OCI-LY3 (cell line): ENCODE measurements at regions not wholly inside any gene's neighbourhood (a gene's known extent, or its start where the extent isn't known, plus 50 kb on each side); places are given as distances from the start of the nearest gene placed in this dataset.

Experiments used
- H2AFZ ChIP-seq: fragments of 200-600, 300-600 bp; shearing (Covaris generic); 2 replicates; pipeline ENCODE4 v1.6.0; 2014; ENCODE audit warnings: antibody characterized with exemption, low read depth, low read length
- H3K27ac ChIP-seq: fragments of 200-600, 300-600 bp; sonication (generic); 2 replicates; pipeline ENCODE4 v1.5.1; 2014; ENCODE audit warnings: mild to moderate bottlenecking, low read length, moderate library complexity, mixed read lengths
- H3K27me3 ChIP-seq: fragments of 200-600, 300-600 bp; sonication (generic); 2 replicates; pipeline ENCODE4 v1.6.1; 2014; ENCODE audit warnings: low read depth, low read length, mixed read lengths
- H3K36me3 ChIP-seq: fragments of 200-600, 300-600 bp; sonication (generic); replicated peaks from 2 replicates; pipeline ENCODE3; 2014; ENCODE audit warnings: low read depth, low read length, mixed read lengths
- H3K4me1 ChIP-seq: fragments of 300-600, 200-600 bp; sonication (generic); 2 replicates; pipeline ENCODE4 v1.6.1; 2014; ENCODE audit warnings: low read length, mixed read lengths
- H3K4me2 ChIP-seq: fragments of 200-600, 300-600 bp; sonication (generic); 2 replicates; pipeline ENCODE4 v1.6.1; 2014; ENCODE audit warnings: low read length, mixed read lengths
- H3K4me3 ChIP-seq: fragments of 300-600, 200-600 bp; sonication (generic); 2 replicates; pipeline ENCODE4 v1.5.1; 2014; ENCODE audit warnings: antibody characterized with exemption, mild to moderate bottlenecking, low read length, moderate library complexity
- H3K79me2 ChIP-seq: fragments of 300-600, 200-600 bp; shearing (Covaris generic); 2 replicates; pipeline ENCODE4 v1.6.1; 2014; ENCODE audit warnings: mild to moderate bottlenecking, low read length, mixed read lengths
- H3K9ac ChIP-seq: fragments of 300-600, 200-600 bp; shearing (Covaris generic); 2 replicates; pipeline ENCODE4 v1.6.0; 2014; ENCODE audit warnings: mild to moderate bottlenecking, low read length, moderate library complexity
- H3K9me3 ChIP-seq: fragments of 200-600, 300-600 bp; shearing (Covaris generic); 2 replicates; pipeline ENCODE4 v1.6.1; 2014; ENCODE audit warnings: low read length, mixed read lengths; ENCODE audit not compliant: insufficient read depth
- H4K20me1 ChIP-seq: fragments of 200-600, 300-600 bp; sonication (generic); 2 replicates; pipeline ENCODE4 v1.6.1; 2016; ENCODE audit warnings: low read length, mixed read lengths; ENCODE audit not compliant: insufficient read depth
- EZH2phosphoT487 ChIP-seq: fragments of 200-600 bp; shearing (Covaris generic); IDR thresholded peaks from 2 replicates; pipeline ENCODE4 v1.6.1; 2018; ENCODE audit warnings: antibody characterized with exemption, mixed run types, low read depth
- TF ChIP-seq, protein P1 (sequence below): fragments of 200-600, 300-600 bp; sonication (generic); IDR thresholded peaks from 2 replicates; pipeline ENCODE4 v1.5.1; 2014; ENCODE audit warnings: antibody characterized with exemption, low read length, low read depth

DNA sequence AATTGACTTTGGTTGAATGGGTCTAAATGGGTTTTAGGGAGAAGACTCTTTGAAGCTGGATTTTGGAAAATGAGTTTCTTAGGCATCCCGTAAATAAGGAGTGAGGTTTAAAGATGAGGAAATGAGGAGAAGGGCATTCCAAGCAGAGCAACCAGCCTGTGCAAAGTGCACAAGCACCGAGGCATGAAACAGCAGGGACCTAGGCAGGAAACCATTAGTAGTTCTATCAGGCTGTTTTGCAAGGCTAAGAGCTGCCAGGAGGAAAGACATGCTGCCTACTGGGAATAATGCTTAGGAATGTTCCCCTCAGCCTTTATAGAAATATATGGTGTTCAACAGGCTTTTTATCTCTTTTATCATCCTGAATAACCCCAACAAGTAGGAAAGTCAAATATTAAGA is 153.1 kb upstream of the FGGY start:
- TF ChIP-seq, protein P1, sequence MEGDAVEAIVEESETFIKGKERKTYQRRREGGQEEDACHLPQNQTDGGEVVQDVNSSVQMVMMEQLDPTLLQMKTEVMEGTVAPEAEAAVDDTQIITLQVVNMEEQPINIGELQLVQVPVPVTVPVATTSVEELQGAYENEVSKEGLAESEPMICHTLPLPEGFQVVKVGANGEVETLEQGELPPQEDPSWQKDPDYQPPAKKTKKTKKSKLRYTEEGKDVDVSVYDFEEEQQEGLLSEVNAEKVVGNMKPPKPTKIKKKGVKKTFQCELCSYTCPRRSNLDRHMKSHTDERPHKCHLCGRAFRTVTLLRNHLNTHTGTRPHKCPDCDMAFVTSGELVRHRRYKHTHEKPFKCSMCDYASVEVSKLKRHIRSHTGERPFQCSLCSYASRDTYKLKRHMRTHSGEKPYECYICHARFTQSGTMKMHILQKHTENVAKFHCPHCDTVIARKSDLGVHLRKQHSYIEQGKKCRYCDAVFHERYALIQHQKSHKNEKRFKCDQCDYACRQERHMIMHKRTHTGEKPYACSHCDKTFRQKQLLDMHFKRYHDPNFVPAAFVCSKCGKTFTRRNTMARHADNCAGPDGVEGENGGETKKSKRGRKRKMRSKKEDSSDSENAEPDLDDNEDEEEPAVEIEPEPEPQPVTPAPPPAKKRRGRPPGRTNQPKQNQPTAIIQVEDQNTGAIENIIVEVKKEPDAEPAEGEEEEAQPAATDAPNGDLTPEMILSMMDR: no peak
- TF ChIP-seq EZH2phosphoT487: no peak
- Histone ChIP-seq H3K4me3 (no peak overlapping the region), H4K20me1 (no peaks in the 10 kb centered on the region), H3K79me2 (no peaks in the 10 kb centered on the region), H3K9ac (no peak overlapping the region), H2AFZ (no peak overlapping the region), H3K27ac (no peak overlapping the region), H3K36me3 (no peaks in the 10 kb centered on the region), H3K27me3 (no peaks in the 10 kb centered on the region), H3K4me2 (no peak overlapping the region), H3K4me1 (peaks cover 11% of the 10 kb centered on the region; the same call in 1 of the 2 replicates), H3K9me3 (no peaks in the 10 kb centered on the region)

DNA sequence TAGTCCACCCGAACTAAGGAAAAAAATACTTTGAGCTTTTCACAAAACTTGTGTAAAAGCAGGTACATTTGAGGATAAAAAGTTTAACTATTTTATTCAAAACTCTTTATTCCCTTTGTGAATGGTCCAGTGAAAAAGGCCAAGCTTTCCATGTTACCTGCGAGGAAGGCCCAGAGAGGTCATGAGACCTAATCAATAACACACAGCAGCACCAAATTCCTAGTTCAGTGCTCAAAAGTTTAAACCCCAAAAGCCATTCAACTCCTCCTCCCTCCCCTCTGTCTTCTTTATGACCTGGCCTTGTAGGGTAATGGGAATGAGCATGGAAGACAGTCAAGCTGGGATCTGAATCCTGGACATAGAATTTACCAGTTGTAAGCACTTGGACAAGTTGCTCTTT is 151.9 kb upstream of the FGGY start:
- H3K9me3 ChIP-seq: no peaks in the 10 kb centered on the region
- H3K4me1 ChIP-seq: peaks cover 12% of the 10 kb centered on the region; the same call in 1 of the 2 replicates
- H3K36me3 ChIP-seq: no peaks in the 10 kb centered on the region
- no peaks in the 10 kb centered on the region for H3K79me2 ChIP-seq
- H3K9ac ChIP-seq: no peak overlapping the region
- no peaks in the 10 kb centered on the region for H4K20me1 ChIP-seq
- no peak overlapping the region for H3K27ac ChIP-seq
- no peak overlapping the region for H3K4me3 ChIP-seq
- H3K4me2 ChIP-seq: no peak overlapping the region
- no peak overlapping the region for H2AFZ ChIP-seq
- TF ChIP-seq, protein P1: no peak
- TF ChIP-seq EZH2phosphoT487: no peak
- no peaks in the 10 kb centered on the region for H3K27me3 ChIP-seq

DNA sequence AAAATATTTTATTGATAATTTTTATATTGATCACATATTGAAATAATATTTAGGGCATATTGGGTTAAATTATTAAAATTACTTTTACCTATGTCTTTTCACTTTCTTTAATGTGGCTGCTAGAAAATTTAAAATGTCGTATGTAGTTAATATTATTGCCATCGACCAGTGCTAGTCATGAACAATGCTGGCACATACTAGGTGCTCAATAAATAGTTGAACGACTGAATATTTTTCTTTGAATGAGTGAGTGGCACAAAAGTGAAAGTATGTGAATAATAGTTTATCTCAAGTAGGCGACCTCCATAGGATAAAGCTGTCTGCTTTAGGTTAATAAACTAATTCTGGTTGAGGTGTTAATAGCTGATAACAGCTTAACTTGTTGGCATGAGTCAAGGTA is 150.8 kb upstream of the FGGY start:
- H3K4me1 ChIP-seq: peaks cover 21% of the 10 kb centered on the region
- no peaks in the 10 kb centered on the region for H3K79me2 ChIP-seq
- H4K20me1 ChIP-seq: no peaks in the 10 kb centered on the region
- H3K9ac ChIP-seq: peak overlapping the region; percentile 68
- H3K27ac ChIP-seq: no peak overlapping the region
- no peaks in the 10 kb centered on the region for H3K36me3 ChIP-seq
- no peak for TF ChIP-seq EZH2phosphoT487
- TF ChIP-seq, protein P1: no peak
- peak overlapping the region; percentile 18 for H2AFZ ChIP-seq
- no peaks in the 10 kb centered on the region for H3K27me3 ChIP-seq
- peak overlapping the region; percentile 78 for H3K4me2 ChIP-seq
- H3K4me3 ChIP-seq: peak overlapping the region; percentile 81
- no peaks in the 10 kb centered on the region for H3K9me3 ChIP-seq

DNA sequence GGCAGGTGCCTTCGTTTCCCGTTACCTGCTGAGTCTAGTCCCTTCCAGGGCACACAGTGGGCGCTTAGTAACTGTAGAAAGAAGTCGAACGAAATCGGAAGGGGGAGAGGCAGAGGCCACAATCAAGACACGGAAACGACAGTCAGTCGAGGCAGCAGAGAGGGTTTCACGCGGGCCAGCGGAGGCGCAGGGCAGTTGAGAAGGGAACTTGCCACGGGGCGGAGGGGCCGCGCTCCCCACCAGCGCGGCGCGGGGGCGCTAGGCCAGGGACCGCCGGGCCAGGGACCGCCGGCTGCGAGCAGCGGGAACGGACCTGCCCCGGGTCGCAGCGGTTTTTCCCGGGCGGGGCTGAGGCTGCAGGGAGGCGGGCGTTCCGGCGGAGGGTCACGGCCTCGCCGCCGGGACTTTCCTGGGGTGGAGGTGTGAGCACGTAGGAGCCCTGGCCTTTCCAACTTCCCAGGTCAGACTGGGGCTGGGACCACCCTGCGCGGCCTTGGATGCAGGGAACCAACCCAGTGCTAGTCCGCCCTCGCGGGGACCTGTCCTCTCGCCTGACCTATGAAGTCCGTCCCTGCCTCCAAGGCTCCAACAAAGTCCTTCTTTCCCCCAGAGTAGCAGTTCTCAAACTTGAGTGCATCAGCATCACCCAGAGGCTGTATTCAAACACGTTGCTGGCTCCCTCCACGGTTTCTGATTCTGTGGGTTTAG is 150.1 kb upstream of the FGGY start:
- H3K9ac ChIP-seq: peak overlapping the region; percentile 68
- H2AFZ ChIP-seq: peak overlapping the region; percentile 18
- no peaks in the 10 kb centered on the region for H3K79me2 ChIP-seq
- no peaks in the 10 kb centered on the region for H4K20me1 ChIP-seq
- no peak overlapping the region for H3K27ac ChIP-seq
- peaks cover 29% of the 10 kb centered on the region for H3K4me1 ChIP-seq
- H3K4me2 ChIP-seq: peak overlapping the region; percentile 78
- H3K4me3 ChIP-seq: peak overlapping the region; percentile 81
- H3K36me3 ChIP-seq: no peaks in the 10 kb centered on the region
- H3K9me3 ChIP-seq: no peaks in the 10 kb centered on the region
- TF ChIP-seq, protein P1: no peak; the same call in 1 of the 2 replicates
- no peak for TF ChIP-seq EZH2phosphoT487
- H3K27me3 ChIP-seq: no peaks in the 10 kb centered on the region
